AG10803 (cell line): ENCODE measurements at regions not wholly inside any gene's neighbourhood (a gene's known extent, or its start where the extent isn't known, plus 50 kb on each side); places are given as distances from the start of the nearest gene placed in this dataset.

Experiments
- DNase-seq: peaks from one replicate; pipeline ENCODE4 v3.0.0; 2010; ENCODE audit warnings: low read depth
- H3K4me3 ChIP-seq: 2 replicates; pipeline ENCODE4 v1.5.1; 2011; ENCODE audit warnings: mild to moderate bottlenecking, low read length, control low read depth
- TF ChIP-seq, protein P1 (sequence below): conservative IDR thresholded peaks from 2 replicates; pipeline ENCODE4 v1.5.1; 2011; ENCODE audit warnings: mild to moderate bottlenecking, low read length, control low read depth, inconsistent platforms

DNA sequence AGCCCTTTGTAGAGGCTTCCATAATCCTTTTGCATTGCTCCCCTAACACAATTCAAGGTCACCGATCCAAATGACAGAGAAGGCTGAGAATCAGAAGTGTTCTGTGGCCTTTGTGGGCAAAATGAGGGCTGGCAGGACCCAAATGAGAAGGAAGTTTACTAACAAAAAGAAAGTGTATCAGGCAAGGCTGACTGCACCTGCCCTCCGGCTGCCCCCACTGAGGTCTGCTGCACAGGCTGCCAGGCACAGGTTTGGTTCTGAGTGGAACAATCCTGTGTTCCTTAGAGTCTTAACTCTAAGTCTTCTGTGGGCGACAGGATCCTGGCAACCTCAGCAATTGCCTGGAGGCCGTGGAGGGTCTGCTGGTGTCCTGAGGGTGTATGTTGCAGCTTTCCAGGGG is 568.5 kb downstream of the CMPK2 start:
- DNase-seq = no peak
- TF ChIP-seq, protein P1, sequence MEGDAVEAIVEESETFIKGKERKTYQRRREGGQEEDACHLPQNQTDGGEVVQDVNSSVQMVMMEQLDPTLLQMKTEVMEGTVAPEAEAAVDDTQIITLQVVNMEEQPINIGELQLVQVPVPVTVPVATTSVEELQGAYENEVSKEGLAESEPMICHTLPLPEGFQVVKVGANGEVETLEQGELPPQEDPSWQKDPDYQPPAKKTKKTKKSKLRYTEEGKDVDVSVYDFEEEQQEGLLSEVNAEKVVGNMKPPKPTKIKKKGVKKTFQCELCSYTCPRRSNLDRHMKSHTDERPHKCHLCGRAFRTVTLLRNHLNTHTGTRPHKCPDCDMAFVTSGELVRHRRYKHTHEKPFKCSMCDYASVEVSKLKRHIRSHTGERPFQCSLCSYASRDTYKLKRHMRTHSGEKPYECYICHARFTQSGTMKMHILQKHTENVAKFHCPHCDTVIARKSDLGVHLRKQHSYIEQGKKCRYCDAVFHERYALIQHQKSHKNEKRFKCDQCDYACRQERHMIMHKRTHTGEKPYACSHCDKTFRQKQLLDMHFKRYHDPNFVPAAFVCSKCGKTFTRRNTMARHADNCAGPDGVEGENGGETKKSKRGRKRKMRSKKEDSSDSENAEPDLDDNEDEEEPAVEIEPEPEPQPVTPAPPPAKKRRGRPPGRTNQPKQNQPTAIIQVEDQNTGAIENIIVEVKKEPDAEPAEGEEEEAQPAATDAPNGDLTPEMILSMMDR = no peak
- no peak overlapping the region for H3K4me3 ChIP-seq

GRCh38 chr2:6301426-6301825 is 564.3 kb downstream of the CMPK2 start:
- no peak for DNase-seq
- TF ChIP-seq, protein P1 = no peak
- no peak overlapping the region for H3K4me3 ChIP-seq

GRCh38 chr2:6308986-6309385 is 556.7 kb downstream of the CMPK2 start:
- DNase-seq = no peak
- TF ChIP-seq, protein P1 = no peak
- no peak overlapping the region for H3K4me3 ChIP-seq

DNA sequence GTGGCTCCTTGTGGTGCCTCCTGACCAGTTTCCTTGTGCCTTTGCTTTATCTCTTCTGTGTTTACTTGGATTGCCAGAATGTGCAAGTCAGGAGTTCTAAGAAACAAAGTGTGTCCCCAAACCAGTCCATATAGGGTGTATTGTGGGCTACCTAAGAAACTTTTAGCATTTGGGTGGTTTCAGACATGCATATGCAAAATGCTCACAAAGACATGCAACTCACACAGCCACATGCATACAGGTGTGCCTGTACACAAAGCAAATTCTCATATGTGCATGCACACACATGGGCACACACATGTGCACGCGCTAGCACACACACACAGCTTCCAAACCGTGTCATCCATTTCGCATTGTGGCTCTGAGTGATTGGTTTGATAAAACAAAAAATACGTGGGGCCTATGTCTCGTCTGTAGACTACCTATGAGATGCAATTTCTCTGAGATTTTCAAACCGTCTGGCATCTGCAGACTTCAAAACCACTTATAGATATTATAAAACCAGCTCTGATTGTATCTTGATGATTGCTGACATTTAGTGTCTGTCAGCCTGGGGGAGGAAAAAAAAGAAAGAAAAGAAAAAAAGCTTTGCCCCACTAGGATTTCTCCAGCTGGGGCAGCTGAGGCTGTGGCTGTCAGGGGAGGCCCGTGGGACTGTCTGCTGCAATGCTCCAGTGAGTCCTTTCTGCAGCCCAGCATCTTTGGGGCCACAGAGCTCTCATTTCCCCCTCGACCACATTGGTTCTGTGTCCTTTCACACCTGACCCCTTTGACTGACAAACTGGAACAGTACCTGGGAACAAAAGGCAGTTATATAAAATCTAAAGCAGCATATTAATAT is 556.1 kb downstream of the CMPK2 start:
- no peak overlapping the region for H3K4me3 ChIP-seq

GRCh38 chr2:6310256-6311215 is 555.2 kb downstream of the CMPK2 start:
- TF ChIP-seq, protein P1 = no peak
- H3K4me3 ChIP-seq = no peak overlapping the region
- DNase-seq = no peak

More for the DNA sequence above, 556.1 kb downstream of the CMPK2 start:
- TF ChIP-seq, protein P1 = no peak
- DNase-seq = no peak

DNA sequence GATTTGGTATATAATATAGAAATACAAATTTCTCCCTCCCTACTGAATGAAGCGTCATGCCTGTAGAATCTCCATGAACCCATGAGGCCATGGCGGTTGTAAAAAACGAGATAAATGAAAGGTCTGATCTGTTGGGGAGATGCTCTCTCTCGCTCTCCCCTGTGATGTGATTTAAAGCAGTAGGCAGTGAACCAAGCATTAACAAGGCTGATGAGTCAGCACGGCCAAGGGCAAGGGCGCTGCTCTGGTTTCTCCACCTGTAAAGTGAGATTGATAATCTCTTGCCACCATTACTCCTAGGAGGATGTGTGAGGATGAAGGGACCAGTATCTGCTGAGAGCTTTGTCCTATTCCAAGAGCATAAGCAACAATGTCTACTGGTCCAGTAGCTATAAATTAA is 553.3 kb downstream of the CMPK2 start:
- no peak overlapping the region for H3K4me3 ChIP-seq
- DNase-seq = no peak
- TF ChIP-seq, protein P1 = no peak
